ENCODE measurements at regions not wholly inside any gene's neighbourhood (a gene's known extent, or its start where the extent isn't known, plus 50 kb on each side); places are given as distances from the start of the nearest gene placed in this dataset.

- TF ChIP-seq CTCF (IDR thresholded peaks at IDR 0.05; ENCODE audit: insufficient read depth, low read length): no peak
- TF ChIP-seq GABPA (IDR thresholded peaks at IDR 0.05; ENCODE audit: low read depth): no peak
- no peak for TF ChIP-seq POLR2AphosphoS5 (IDR thresholded peaks at IDR 0.05; ENCODE audit: low read depth)
Measured at GRCh38 chr17:70810609-70811008, 641.3 kb downstream of the KCNJ2 start.

Data from HL-60 (cell line).